Testis (tissue), 2 donors: ENCODE measurements at regions not wholly inside any gene's neighbourhood (a gene's known extent, or its start where the extent isn't known, plus 50 kb on each side); places are given as distances from the start of the nearest gene placed in this dataset.

Experiments used
- DNase-seq: peaks from one replicate; pipeline ENCODE4 v3.0.0-alpha.2; 2019
- H3K27ac ChIP-seq, 2 donors: fragments of 200-600 bp; sonication (generic); one replicate each; pipeline ENCODE4 v1.5.1; 2019
- H3K27me3 ChIP-seq: fragments of 200-600 bp; sonication (generic); one replicate; pipeline ENCODE4 v1.5.1; 2019
- H3K36me3 ChIP-seq: fragments of 200-600 bp; sonication (generic); one replicate; pipeline ENCODE4 v1.5.1; 2017; ENCODE audit warnings: low read depth; ENCODE audit errors: missing control alignments
- H3K4me1 ChIP-seq: fragments of 200-600 bp; sonication (generic); one replicate; pipeline ENCODE4 v1.5.1; 2019
- H3K4me3 ChIP-seq, 2 donors: fragments of 200-600 bp; sonication (generic); one replicate each; pipeline ENCODE4 v1.5.1; 2017 to 2019
- H3K9me3 ChIP-seq: fragments of 200-600 bp; sonication (generic); one replicate; pipeline ENCODE4 v1.5.1; 2017
- CTCF ChIP-seq, 3 experiments: fragments of 450-650 bp in 2 of 3; fragments of 200-600 bp in 1 of 3; sonication (generic) in 1 of 3; IDR thresholded peaks; one replicate each; pipeline ENCODE4 v1.5.1; 2016 to 2019; ENCODE audit warnings: antibody characterized with exemption in 3 of 3, mild to moderate bottlenecking in 2 of 3, moderate library complexity in 1 of 3
- POLR2A ChIP-seq: fragments of 450-650 bp; IDR thresholded peaks from one replicate; pipeline ENCODE4 v1.6.1; 2017; ENCODE audit warnings: antibody characterized with exemption, mild to moderate bottlenecking, moderate library complexity
- WGBS, 2 donors: methylation state at CpG; one replicate each; pipeline ENCODE4 v1.1.5; 2018; 5-methylcytosine and 5-hydroxymethylcytosine counted together
- intact Hi-C: fragments of 100-400 bp; cut with DNase I; formaldehyde crosslinking; loops from one replicate; pipeline ENCODE4 v1.15.1; 2023; ENCODE audit warnings: low total_unique reads

- TF ChIP-seq CTCF (IDR thresholded peaks at IDR 0.05): no peak
- no peak for TF ChIP-seq POLR2A
- Histone ChIP-seq H3K27ac (no peak overlapping the region), H3K4me1 (no peaks in the 10 kb centered on the region), H3K36me3 (no peaks in the 10 kb centered on the region), H3K9me3 (no peaks in the 10 kb centered on the region), H3K27me3 (no peaks in the 10 kb centered on the region), H3K4me3 (no peak overlapping the region)
- intact Hi-C loops: no loop called here
- DNase-seq: no peak
- 64 to 71% methylated on average over 6 of the region's 6 CpGs for WGBS, 2 donors
Measured at GRCh38 chr5:51974834-51975233, 591.6 kb downstream of the ISL1 start.

DNA sequence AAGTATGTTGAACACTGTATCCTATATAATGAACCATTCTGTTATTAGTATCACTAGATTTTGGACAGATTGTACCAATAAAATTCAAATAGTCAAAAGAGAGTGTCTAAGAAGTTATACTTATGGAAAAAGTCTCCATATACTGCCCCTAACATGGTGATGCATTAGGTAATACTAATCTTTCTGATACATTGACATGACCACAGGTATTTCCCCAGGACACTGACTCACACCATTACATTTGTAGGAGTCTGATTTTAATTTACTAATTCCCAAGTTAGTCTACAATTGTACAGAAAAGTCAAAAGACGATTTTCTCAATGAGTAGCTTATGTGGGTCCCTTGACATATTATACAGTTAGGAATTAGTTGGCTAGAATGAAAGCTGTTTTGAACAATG is 593.8 kb downstream of the ISL1 start:
- TF ChIP-seq POLR2A: no peak
- TF ChIP-seq CTCF (IDR thresholded peaks at IDR 0.05): no peak
- Histone ChIP-seq H3K27me3 (no peaks in the 10 kb centered on the region), H3K4me3 (no peak overlapping the region), H3K9me3 (no peaks in the 10 kb centered on the region), H3K27ac (no peak overlapping the region), H3K4me1 (no peaks in the 10 kb centered on the region), H3K36me3 (no peaks in the 10 kb centered on the region)
- intact Hi-C loops: no loop called here
- WGBS, 2 donors: 87 to 100% methylated on average over 1 of the region's 1 CpG
- DNase-seq: no peak

DNA sequence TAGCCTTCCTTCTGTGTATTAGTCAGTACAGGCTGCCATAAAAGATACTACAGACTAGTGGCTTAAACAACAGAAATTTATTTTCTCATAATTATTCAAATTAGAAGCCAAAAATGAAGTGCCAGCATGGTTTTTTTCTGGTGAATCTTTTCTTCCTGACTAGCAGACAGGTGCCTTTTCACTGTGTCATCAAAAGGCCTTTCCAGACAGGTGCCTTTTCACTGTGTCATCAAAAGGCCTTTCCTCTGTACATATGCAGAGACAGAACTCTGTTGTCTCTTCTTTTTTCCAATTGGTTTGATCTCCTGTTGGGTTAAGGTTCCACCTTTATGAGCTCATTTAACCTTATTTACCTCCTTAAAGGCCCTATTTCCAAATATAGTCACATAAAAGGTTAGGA is 599.9 kb downstream of the ISL1 start:
- Histone ChIP-seq H3K9me3 (no peaks in the 10 kb centered on the region), H3K36me3 (no peaks in the 10 kb centered on the region), H3K27me3 (no peaks in the 10 kb centered on the region), H3K27ac (no peak overlapping the region), H3K4me1 (no peaks in the 10 kb centered on the region), H3K4me3 (no peak overlapping the region)
- DNase-seq: no peak
- TF ChIP-seq CTCF (IDR thresholded peaks at IDR 0.05) (no peak), POLR2A (no peak)
- intact Hi-C loops: no loop called here

DNA sequence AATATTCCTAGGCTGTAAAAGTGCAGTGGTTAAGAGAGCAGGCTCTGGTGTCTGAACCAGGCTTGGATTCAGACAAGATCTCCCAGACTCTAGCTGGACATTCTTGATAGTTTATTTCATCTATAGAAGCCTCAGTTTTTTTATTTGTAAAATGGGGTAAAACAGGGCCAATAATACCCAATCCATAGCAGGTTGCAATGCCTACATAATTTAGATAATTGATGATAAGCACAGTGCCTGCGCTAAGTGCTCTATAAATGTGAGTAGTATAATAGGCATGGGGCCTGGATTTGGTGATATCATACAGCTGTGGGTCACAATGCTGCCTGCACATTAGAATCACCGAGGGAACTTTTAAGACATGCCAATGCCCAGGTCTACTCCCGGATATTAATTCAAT is 603.5 kb downstream of the ISL1 start:
- intact Hi-C loops: no loop called here
- no peaks in the 10 kb centered on the region for H3K4me1 ChIP-seq
- no peaks in the 10 kb centered on the region for H3K27me3 ChIP-seq
- no peak for DNase-seq
- 84 to 88% methylated on average over 3 of the region's 3 CpGs for WGBS, 2 donors
- H3K27ac ChIP-seq: no peak overlapping the region
- no peaks in the 10 kb centered on the region for H3K36me3 ChIP-seq
- no peak for TF ChIP-seq CTCF (IDR thresholded peaks at IDR 0.05)
- TF ChIP-seq POLR2A: no peak
- no peaks in the 10 kb centered on the region for H3K9me3 ChIP-seq
- no peak overlapping the region for H3K4me3 ChIP-seq

- H3K4me1 ChIP-seq: no peaks in the 10 kb centered on the region
- intact Hi-C loops: no loop called here
- TF ChIP-seq CTCF (IDR thresholded peaks at IDR 0.05) (no peak), POLR2A (no peak)
- no peaks in the 10 kb centered on the region for H3K9me3 ChIP-seq
- no peaks in the 10 kb centered on the region for H3K36me3 ChIP-seq
- H3K4me3 ChIP-seq: no peak overlapping the region
- H3K27ac ChIP-seq: no peak overlapping the region
- DNase-seq: no peak
- no peaks in the 10 kb centered on the region for H3K27me3 ChIP-seq
Measured at GRCh38 chr5:51987239-51987638, 604.0 kb downstream of the ISL1 start.
